Stimulated activated CD4-positive, alpha-beta T cell treated with anti-CD3 and anti-CD28 coated beads, Interleukin-12 subunit alpha, Interleukin-12 subunit beta, amount 100 ng/mL, for 4 hours (primary cell): ENCODE measurements at regions not wholly inside any gene's neighbourhood (a gene's known extent, or its start where the extent isn't known, plus 50 kb on each side); places are given as distances from the start of the nearest gene placed in this dataset.
"Not testable (repeated sequence)": the region's sequence is repeated elsewhere in the genome, so short reads cannot be mapped to it uniquely, and the experiment has no call there.

Experiments
- DNase-seq: peaks from one replicate; pipeline ENCODE4 v3.0.0-alpha.2; 2020

- no peak for DNase-seq
Observed at GRCh38 chr18:59038295-59039039, 101.2 kb upstream of the SEC11C start.

GRCh38 chr18:59039040-59039320, 100.7 kb upstream of the SEC11C start:
- DNase-seq: not testable (repeated sequence)

- no peak for DNase-seq
Observed at GRCh38 chr18:59039449-59039848, 100.2 kb upstream of the SEC11C start.

GRCh38 chr18:59040770-59041148, 98.9 kb upstream of the SEC11C start:
- DNase-seq: no peak

- DNase-seq: no peak
Observed at GRCh38 chr18:59041296-59041695, 98.4 kb upstream of the SEC11C start.

- DNase-seq: no peak
Observed at GRCh38 chr18:59041819-59042815, 97.6 kb upstream of the SEC11C start.

GRCh38 chr18:59044855-59045254, 94.8 kb upstream of the SEC11C start:
- DNase-seq: no peak

GRCh38 chr18:59047321-59048047, 92.2 kb upstream of the SEC11C start:
- DNase-seq: no peak

- DNase-seq: no peak
Observed at GRCh38 chr18:59048048-59048363, 91.7 kb upstream of the SEC11C start.

- no peak for DNase-seq
Observed at GRCh38 chr18:59048378-59048777, 91.3 kb upstream of the SEC11C start.

GRCh38 chr18:59049721-59050660, 89.7 kb upstream of the SEC11C start:
- DNase-seq: no peak

GRCh38 chr18:59050661-59051057, 89.0 kb upstream of the SEC11C start:
- DNase-seq: no peak

GRCh38 chr18:59051470-59052165, 88.1 kb upstream of the SEC11C start:
- no peak for DNase-seq

- no peak for DNase-seq
Observed at GRCh38 chr18:59052965-59053820, 86.5 kb upstream of the SEC11C start.

GRCh38 chr18:59054496-59055287, 85.0 kb upstream of the SEC11C start:
- no peak for DNase-seq

GRCh38 chr18:59055345-59056032, 84.2 kb upstream of the SEC11C start:
- DNase-seq: no peak

- no peak for DNase-seq
Observed at GRCh38 chr18:59056706-59057492, 82.8 kb upstream of the SEC11C start.

- DNase-seq: no peak
Observed at GRCh38 chr18:59057493-59057795, 82.2 kb upstream of the SEC11C start.

GRCh38 chr18:59057969-59058368, 81.7 kb upstream of the SEC11C start:
- DNase-seq: no peak
